A673 (cell line): ENCODE measurements at regions not wholly inside any gene's neighbourhood (a gene's known extent, or its start where the extent isn't known, plus 50 kb on each side); places are given as distances from the start of the nearest gene placed in this dataset.

ENCODE experiments used
- BruUV-seq: library from RNA; stranded (reverse); fragments of 400-500 nt; replicated peaks from 2 replicates; lab custom pipeline; 2021; lab: Mats Ljungman, UMichigan
- CTCF ChIA-PET: fragments of 300-600 bp; sonication (Branson Sonifier 250); formaldehyde crosslinking; loops from one replicate; lab custom pipeline; 2022; ENCODE audit warnings: antibody characterized with exemption; lab: Charles Lee
- POLR2A ChIA-PET: fragments of 300-600 bp; sonication (Branson Sonifier 250); formaldehyde crosslinking; loops from one replicate; lab custom pipeline; 2022; ENCODE audit warnings: antibody characterized with exemption; ENCODE audit not compliant: low non-redundant PET; lab: Charles Lee
- DNase-seq: peaks from one replicate; pipeline ENCODE4 v3.0.0-alpha.2; 2015; ENCODE audit warnings: low spot score
- H3K27ac ChIP-seq: fragments of 200-600 bp; sonication (generic); 2 replicates; pipeline ENCODE4 v1.5.1; 2016; ENCODE audit warnings: mixed run types, low read depth, mild to moderate bottlenecking, mixed read lengths, antibody characterized with exemption, low read length; ENCODE audit not compliant: poor library complexity, severe bottlenecking
- H3K27me3 ChIP-seq: fragments of 200-600 bp; sonication (generic); replicated peaks from 2 replicates; pipeline ENCODE4 v1.6.1; 2017; ENCODE audit warnings: mixed run types, low read depth, mild to moderate bottlenecking, mixed read lengths, antibody characterized with exemption, low read length; ENCODE audit not compliant: insufficient read depth, poor library complexity
- H3K36me3 ChIP-seq: fragments of 200-600 bp; sonication (generic); 2 replicates; pipeline ENCODE4 v1.6.1; 2016; ENCODE audit warnings: mixed run types, mild to moderate bottlenecking, mixed read lengths, antibody characterized with exemption, low read length; ENCODE audit not compliant: insufficient read depth, poor library complexity, severe bottlenecking
- H3K4me1 ChIP-seq: fragments of 200-600 bp; sonication (generic); 2 replicates; pipeline ENCODE4 v1.6.1; 2017; ENCODE audit warnings: mixed run types, mild to moderate bottlenecking, mixed read lengths, antibody characterized with exemption, low read length; ENCODE audit not compliant: insufficient read depth, poor library complexity, severe bottlenecking
- H3K4me3 ChIP-seq: fragments of 200-600 bp; sonication (generic); 2 replicates; pipeline ENCODE4 v1.5.1; 2016; ENCODE audit warnings: low read depth, mixed run types, mild to moderate bottlenecking, mixed read lengths, low read length; ENCODE audit not compliant: poor library complexity, severe bottlenecking
- H3K9me3 ChIP-seq: fragments of 200-600 bp; sonication (generic); 2 replicates; pipeline ENCODE4 v1.6.1; 2016; ENCODE audit warnings: mixed run types, low read depth, mild to moderate bottlenecking, mixed read lengths, antibody characterized with exemption, low read length; ENCODE audit not compliant: poor library complexity, severe bottlenecking
- EZH2 ChIP-seq: fragments of 200-600 bp; sonication (generic); IDR thresholded peaks from 2 replicates; pipeline ENCODE4 v1.6.1; 2017; ENCODE audit warnings: borderline replicate concordance, low read depth, mild to moderate bottlenecking, mixed read lengths, antibody characterized with exemption, low read length; ENCODE audit not compliant: poor library complexity, severe bottlenecking
- intact Hi-C: fragments of 100-400 bp; cut with micrococcal nuclease; formaldehyde crosslinking; loops from one replicate; pipeline ENCODE4 v1.10.0; 2022; ENCODE audit not compliant: unreplicated experiment
- TF ChIP-seq, protein P1 (sequence below): fragments of 300-800, 200-600 bp; sonication (generic); conservative IDR thresholded peaks from 2 replicates; pipeline ENCODE4 v1.5.1; 2017; ENCODE audit warnings: low read depth, mild to moderate bottlenecking, antibody characterized with exemption, low read length, moderate library complexity, mixed read lengths

DNA sequence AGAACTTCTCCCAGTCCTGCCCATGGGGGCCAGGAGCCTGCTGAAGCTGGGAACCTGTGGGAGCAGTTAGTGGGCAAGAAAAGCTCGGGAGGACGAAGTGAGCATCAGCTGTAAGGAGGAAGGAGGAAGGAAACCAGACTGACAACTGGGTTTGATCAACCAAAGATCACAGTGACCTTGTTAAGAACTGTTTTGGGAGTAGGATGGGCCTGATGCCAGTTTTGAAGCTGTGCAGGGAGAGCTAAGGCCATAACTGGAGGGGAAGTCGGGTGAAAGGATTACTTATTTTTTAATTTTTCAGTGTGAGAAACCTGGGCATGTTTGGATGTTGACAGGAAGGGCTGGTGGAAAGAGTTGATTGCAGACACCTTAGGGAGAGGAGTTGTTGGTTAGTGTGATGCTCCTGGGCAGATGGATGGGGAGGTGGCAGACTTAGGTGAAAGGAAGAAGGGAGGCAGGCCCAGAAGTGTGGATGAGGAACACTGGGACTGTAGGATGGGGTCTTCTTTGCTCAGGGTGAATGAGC lies 58.3 kb upstream of the KLF4 start:
- TF ChIP-seq EZH2: no peak
- TF ChIP-seq, protein P1, sequence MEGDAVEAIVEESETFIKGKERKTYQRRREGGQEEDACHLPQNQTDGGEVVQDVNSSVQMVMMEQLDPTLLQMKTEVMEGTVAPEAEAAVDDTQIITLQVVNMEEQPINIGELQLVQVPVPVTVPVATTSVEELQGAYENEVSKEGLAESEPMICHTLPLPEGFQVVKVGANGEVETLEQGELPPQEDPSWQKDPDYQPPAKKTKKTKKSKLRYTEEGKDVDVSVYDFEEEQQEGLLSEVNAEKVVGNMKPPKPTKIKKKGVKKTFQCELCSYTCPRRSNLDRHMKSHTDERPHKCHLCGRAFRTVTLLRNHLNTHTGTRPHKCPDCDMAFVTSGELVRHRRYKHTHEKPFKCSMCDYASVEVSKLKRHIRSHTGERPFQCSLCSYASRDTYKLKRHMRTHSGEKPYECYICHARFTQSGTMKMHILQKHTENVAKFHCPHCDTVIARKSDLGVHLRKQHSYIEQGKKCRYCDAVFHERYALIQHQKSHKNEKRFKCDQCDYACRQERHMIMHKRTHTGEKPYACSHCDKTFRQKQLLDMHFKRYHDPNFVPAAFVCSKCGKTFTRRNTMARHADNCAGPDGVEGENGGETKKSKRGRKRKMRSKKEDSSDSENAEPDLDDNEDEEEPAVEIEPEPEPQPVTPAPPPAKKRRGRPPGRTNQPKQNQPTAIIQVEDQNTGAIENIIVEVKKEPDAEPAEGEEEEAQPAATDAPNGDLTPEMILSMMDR: no peak
- DNase-seq: no peak
- ChIA-PET POLR2A (no interaction called here), CTCF (no interaction called here)
- BruUV-seq: no TSS peak
- Histone ChIP-seq H3K4me3 (no peak overlapping the region), H3K4me1 (peaks cover 8% of the 10 kb centered on the region), H3K36me3 (no peaks in the 10 kb centered on the region), H3K9me3 (no peaks in the 10 kb centered on the region), H3K27me3 (no peaks in the 10 kb centered on the region), H3K27ac (peak overlapping the region; percentile 67)
- intact Hi-C loops: no loop called here

DNA sequence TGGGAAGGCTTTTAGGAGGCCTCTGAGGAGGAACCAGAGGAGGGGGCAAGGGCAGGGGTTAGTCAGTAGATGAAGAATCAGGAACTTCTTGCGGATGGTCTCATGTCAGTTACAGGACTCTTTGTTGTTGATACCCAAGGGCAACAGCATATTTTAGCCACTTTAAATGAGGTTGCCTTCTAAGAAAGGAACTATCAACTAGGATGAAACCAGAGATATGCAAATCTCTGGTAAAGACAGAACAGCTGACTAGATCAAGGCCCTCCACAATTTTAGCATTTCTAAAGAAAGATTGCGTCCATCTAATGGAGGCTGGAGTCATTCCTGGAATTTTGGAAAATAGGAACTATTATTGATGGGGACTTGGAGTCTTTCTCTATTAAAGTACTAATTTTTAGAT lies 57.7 kb upstream of the KLF4 start:
- TF ChIP-seq EZH2: no peak
- TF ChIP-seq, protein P1: no peak
- BruUV-seq: no TSS peak
- no peak for DNase-seq
- Histone ChIP-seq H3K36me3 (no peaks in the 10 kb centered on the region), H3K27me3 (no peaks in the 10 kb centered on the region), H3K27ac (peak overlapping the region; percentile 67), H3K9me3 (no peaks in the 10 kb centered on the region), H3K4me1 (peaks cover 8% of the 10 kb centered on the region), H3K4me3 (no peak overlapping the region)
- ChIA-PET POLR2A (no interaction called here), CTCF (no interaction called here)
- intact Hi-C loops: no loop called here

DNA sequence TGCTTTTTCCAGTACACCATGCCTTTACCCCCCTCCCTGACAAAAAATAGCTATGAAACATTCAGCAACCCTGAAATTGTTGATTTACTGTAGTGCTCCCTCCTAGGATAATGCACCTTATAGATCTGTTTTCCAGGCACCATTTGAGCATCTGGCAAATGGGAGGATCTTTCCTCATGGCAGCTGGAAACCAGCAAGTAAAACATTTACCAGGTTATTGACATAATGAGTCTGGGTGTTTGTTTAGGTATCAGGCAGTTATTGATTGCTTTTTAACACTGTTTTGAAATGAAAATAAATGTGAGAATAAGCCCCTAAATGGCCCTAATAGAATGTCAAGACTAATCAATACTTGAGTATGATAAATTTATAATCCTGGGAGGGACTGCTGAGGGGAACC lies 57.3 kb upstream of the KLF4 start:
- CTCF ChIA-PET: no interaction called here
- Histone ChIP-seq H3K36me3 (no peaks in the 10 kb centered on the region), H3K27ac (no peak overlapping the region), H3K27me3 (no peaks in the 10 kb centered on the region), H3K4me1 (peaks cover 8% of the 10 kb centered on the region), H3K9me3 (no peaks in the 10 kb centered on the region), H3K4me3 (no peak overlapping the region)
- POLR2A ChIA-PET: no interaction called here
- DNase-seq: no peak
- BruUV-seq: no TSS peak
- intact Hi-C loops: no loop called here
- TF ChIP-seq, protein P1: no peak
- no peak for TF ChIP-seq EZH2
